ENCODE measurements at regions not wholly inside any gene's neighbourhood (a gene's known extent, or its start where the extent isn't known, plus 50 kb on each side); places are given as distances from the start of the nearest gene placed in this dataset.
A peak's percentile ranks its signal among the peaks of the same experiment; 100 is the strongest.
"Not testable (repeated sequence)": the region's sequence is repeated elsewhere in the genome, so short reads cannot be mapped to it uniquely, and the experiment has no call there.

DNA sequence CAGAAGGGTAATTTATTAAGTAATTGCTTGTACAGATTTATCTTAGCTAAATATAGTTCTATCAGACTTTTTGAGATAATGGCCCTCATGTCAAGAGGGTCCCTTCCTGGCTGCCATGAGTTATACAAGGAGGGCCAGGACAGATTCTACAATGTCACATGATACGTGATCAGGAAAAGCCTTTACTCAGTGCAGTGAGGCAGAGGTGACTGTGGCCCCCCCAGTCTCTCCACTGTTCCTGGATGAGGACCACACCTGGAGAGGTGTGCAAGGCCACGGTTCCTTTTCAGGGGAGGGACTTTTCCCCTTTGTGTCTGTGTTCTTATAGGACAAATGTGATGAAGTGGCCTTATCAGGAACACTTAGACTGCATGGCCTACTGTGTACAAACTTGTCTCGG, 54.3 kb upstream of the LRCH1 start:
- Histone ChIP-seq H3K4me3 (ENCODE audit: low read length) (no peak overlapping the region), H3K36me3 (ENCODE audit: control insufficient read depth, insufficient read depth, low read length, severe bottlenecking) (no peaks in the 10 kb centered on the region), H3K9me3 (ENCODE audit: control insufficient read depth, low read length) (peaks cover under 1% of the 10 kb centered on the region), H3K9ac (ENCODE audit: low read length) (no peak overlapping the region), H3K4me1 (ENCODE audit: control insufficient read depth, insufficient read depth, low read length) (no peaks in the 10 kb centered on the region), H3K27me3 (replicated peaks; ENCODE audit: control insufficient read depth, insufficient read depth, low read length) (no peaks in the 10 kb centered on the region)
- no peak for DNase-seq (ENCODE audit: low read depth)

DNA sequence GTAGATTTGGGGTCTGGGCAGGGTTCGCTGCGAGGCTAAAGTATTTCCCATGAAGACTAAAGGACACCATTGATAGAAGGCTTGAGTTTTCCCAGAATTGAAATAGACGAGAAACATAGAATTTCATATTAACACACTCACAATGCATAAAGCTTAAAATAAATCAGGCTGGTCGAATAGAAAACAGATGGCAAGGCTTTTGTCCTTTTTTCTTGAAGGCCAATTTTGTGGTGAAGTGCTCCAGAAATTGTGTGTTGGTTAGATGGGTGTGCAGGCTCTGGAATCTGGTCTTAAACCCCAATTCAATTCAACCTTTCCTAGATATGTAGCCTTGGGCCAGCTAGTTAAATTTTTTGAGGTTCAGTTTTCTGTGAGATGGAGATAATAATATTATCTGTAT, 56.9 kb upstream of the LRCH1 start:
- Histone ChIP-seq H3K4me3 (ENCODE audit: low read length) (peak overlapping the region; percentile 49), H3K36me3 (ENCODE audit: control insufficient read depth, insufficient read depth, low read length, severe bottlenecking) (no peaks in the 10 kb centered on the region), H3K4me1 (ENCODE audit: control insufficient read depth, insufficient read depth, low read length) (no peaks in the 10 kb centered on the region), H3K27me3 (replicated peaks; ENCODE audit: control insufficient read depth, insufficient read depth, low read length) (no peaks in the 10 kb centered on the region), H3K9ac (ENCODE audit: low read length) (no peak overlapping the region), H3K9me3 (ENCODE audit: control insufficient read depth, low read length) (no peaks in the 10 kb centered on the region)
- DNase-seq (ENCODE audit: low read depth) = no peak

DNA sequence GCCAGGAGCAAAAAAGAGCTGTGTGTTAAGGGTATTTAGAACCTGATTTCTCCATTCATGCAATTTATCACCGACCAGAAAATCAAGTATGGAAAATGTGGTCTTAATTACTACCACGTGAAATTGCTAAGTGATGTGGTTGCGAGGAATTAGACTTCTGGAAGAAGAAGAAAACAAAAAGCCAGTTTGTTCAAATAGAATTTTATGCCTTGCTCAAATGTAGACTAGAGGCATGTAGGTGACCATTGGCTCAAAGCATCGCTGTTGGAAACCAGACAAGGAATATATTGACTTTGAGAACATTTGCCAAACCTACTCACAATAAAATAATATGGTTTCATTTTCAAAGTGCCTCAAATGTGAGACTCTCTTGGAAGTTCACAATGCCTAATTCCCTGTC, 57.3 kb upstream of the LRCH1 start:
- Histone ChIP-seq H3K36me3 (ENCODE audit: control insufficient read depth, insufficient read depth, low read length, severe bottlenecking) (no peaks in the 10 kb centered on the region), H3K9me3 (ENCODE audit: control insufficient read depth, low read length) (no peaks in the 10 kb centered on the region), H3K4me3 (ENCODE audit: low read length) (peak overlapping the region; percentile 49), H3K27me3 (replicated peaks; ENCODE audit: control insufficient read depth, insufficient read depth, low read length) (no peaks in the 10 kb centered on the region), H3K4me1 (ENCODE audit: control insufficient read depth, insufficient read depth, low read length) (no peaks in the 10 kb centered on the region), H3K9ac (ENCODE audit: low read length) (no peak overlapping the region)
- peak; percentile 47 for DNase-seq (ENCODE audit: low read depth)

DNA sequence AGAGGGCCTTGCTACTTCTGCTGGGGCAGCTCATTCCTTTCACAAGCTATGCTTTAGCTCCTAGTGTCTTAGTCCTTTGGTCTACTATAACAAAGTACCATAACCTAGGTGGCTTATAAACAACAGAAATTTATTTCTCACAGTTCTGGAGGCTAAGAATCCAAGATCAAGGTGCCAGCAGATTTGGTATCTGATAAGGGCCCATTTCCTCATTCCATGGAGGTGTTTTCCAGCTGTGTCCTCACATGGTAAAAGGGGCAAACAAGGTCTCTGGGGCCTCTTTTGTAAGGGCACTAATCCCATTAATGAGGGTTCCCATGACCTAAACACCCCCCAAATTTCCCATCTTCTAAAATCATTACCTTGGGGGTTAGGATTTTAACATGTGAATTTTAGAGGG, 57.9 kb upstream of the LRCH1 start:
- Histone ChIP-seq H3K4me1 (ENCODE audit: control insufficient read depth, insufficient read depth, low read length) (peaks cover 6% of the 10 kb centered on the region), H3K27me3 (replicated peaks; ENCODE audit: control insufficient read depth, insufficient read depth, low read length) (no peaks in the 10 kb centered on the region), H3K9me3 (ENCODE audit: control insufficient read depth, low read length) (no peaks in the 10 kb centered on the region), H3K4me3 (ENCODE audit: low read length) (no peak overlapping the region), H3K36me3 (ENCODE audit: control insufficient read depth, insufficient read depth, low read length, severe bottlenecking) (no peaks in the 10 kb centered on the region), H3K9ac (ENCODE audit: low read length) (no peak overlapping the region)
- no peak for DNase-seq (ENCODE audit: low read depth)

DNA sequence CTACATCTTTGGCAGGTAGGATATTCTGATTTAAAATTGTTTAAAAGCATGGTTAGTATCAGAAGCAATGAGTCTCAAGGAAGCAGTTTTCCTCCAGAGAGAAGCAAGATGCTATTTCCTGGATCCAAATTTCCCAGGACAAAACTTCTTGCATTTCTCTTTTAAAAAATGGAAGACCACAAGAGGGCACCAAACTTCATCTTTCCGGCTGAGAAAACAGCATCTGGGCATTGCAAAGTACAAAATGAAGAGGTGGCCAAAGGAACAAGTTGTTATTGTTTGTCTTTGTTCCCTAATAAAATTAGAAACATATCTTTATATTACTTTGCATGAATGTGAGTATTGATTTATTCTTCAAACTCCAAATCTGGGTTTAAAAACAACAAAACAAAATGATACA, 60.0 kb upstream of the LRCH1 start:
- H3K9ac ChIP-seq (ENCODE audit: low read length) = no peak overlapping the region
- peaks cover 26% of the 10 kb centered on the region for H3K4me1 ChIP-seq (ENCODE audit: control insufficient read depth, insufficient read depth, low read length)
- H3K9me3 ChIP-seq (ENCODE audit: control insufficient read depth, low read length) = no peaks in the 10 kb centered on the region
- H3K27me3 ChIP-seq (replicated peaks; ENCODE audit: control insufficient read depth, insufficient read depth, low read length) = no peaks in the 10 kb centered on the region
- no peaks in the 10 kb centered on the region for H3K36me3 ChIP-seq (ENCODE audit: control insufficient read depth, insufficient read depth, low read length, severe bottlenecking)
- no peak overlapping the region for H3K4me3 ChIP-seq (ENCODE audit: low read length)
- DNase-seq (ENCODE audit: low read depth) = peak; percentile 86

DNA sequence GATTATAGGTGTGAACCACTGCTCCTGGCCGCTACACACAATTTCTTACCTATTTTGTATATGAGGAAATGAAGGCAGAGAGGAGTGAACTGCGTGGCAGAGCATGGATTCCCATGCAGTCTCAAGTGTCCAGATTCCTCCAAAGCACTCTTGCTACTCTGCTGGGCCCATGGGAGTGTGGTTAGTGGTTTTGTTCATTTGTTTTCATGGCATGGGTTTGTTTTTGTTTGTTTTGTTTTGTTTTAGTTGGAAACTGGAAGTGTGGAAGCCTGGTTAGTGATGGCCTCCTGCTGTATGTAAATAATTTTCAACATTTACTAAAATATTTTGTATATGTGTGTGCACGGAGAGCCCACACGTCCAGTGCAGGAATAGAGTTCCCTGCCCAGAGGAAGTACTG, 61.3 kb upstream of the LRCH1 start:
- H3K36me3 ChIP-seq (ENCODE audit: control insufficient read depth, insufficient read depth, low read length, severe bottlenecking) = no peaks in the 10 kb centered on the region
- no peak for DNase-seq (ENCODE audit: low read depth)
- H3K27me3 ChIP-seq (replicated peaks; ENCODE audit: control insufficient read depth, insufficient read depth, low read length) = no peaks in the 10 kb centered on the region
- peaks cover 26% of the 10 kb centered on the region for H3K4me1 ChIP-seq (ENCODE audit: control insufficient read depth, insufficient read depth, low read length)
- no peaks in the 10 kb centered on the region for H3K9me3 ChIP-seq (ENCODE audit: control insufficient read depth, low read length)
- H3K4me3 ChIP-seq (ENCODE audit: low read length) = no peak overlapping the region
- H3K9ac ChIP-seq (ENCODE audit: low read length) = no peak overlapping the region

DNA sequence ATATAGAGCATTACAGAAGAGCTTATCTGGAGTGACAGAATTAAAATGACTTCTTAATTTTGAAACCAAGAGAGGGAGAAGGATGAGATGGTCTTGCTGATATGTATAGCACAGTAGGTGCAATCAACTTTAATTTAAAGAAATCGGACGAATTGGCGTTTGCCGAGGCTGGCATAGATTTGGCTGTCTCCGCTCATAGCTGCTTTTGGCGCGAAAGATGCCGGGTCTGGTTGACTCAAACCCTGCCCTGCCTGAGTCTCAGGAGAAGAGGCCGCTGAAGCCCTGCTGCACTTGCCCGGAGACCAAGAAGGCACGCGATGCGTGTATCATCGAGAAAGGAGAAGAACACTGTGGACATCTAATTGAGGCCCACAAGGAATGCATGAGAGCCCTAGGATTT, 62.3 kb upstream of the LRCH1 start:
- Histone ChIP-seq H3K9ac (ENCODE audit: low read length) (peak overlapping the region; percentile 61), H3K4me1 (ENCODE audit: control insufficient read depth, insufficient read depth, low read length) (peaks cover 26% of the 10 kb centered on the region)
- H3K4me3 ChIP-seq (ENCODE audit: low read length); H3K36me3 ChIP-seq (ENCODE audit: control insufficient read depth, insufficient read depth, low read length, severe bottlenecking); DNase-seq (ENCODE audit: low read depth); H3K9me3 ChIP-seq (ENCODE audit: control insufficient read depth, low read length); H3K27me3 ChIP-seq (replicated peaks; ENCODE audit: control insufficient read depth, insufficient read depth, low read length): not testable (repeated sequence)

DNA sequence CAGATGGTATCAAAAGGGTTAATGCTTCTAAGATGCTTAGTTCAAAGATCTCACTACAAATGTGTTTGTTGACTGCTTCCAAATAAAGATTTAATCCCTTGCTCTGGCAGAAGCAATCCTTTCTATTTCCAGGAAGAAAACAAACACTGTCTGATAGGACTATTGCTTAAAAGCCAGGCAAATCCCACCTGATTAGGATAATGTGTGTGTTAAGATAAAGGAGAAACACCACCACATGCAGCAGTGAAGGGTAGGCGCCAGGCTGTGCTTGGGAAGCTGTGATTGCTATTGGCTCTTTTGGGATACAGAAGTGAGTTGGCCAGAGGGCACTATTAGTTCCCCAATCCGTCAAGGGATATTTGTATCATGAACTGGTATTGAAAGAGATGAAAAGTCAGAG, 62.8 kb upstream of the LRCH1 start:
- peaks cover 26% of the 10 kb centered on the region for H3K4me1 ChIP-seq (ENCODE audit: control insufficient read depth, insufficient read depth, low read length)
- no peaks in the 10 kb centered on the region for H3K36me3 ChIP-seq (ENCODE audit: control insufficient read depth, insufficient read depth, low read length, severe bottlenecking)
- no peak for DNase-seq (ENCODE audit: low read depth)
- peaks cover 7% of the 10 kb centered on the region for H3K9me3 ChIP-seq (ENCODE audit: control insufficient read depth, low read length)
- H3K9ac ChIP-seq (ENCODE audit: low read length) = peak overlapping the region; percentile 61
- H3K27me3 ChIP-seq (replicated peaks; ENCODE audit: control insufficient read depth, insufficient read depth, low read length) = no peaks in the 10 kb centered on the region
- H3K4me3 ChIP-seq (ENCODE audit: low read length) = peak overlapping the region; percentile 61

DNA sequence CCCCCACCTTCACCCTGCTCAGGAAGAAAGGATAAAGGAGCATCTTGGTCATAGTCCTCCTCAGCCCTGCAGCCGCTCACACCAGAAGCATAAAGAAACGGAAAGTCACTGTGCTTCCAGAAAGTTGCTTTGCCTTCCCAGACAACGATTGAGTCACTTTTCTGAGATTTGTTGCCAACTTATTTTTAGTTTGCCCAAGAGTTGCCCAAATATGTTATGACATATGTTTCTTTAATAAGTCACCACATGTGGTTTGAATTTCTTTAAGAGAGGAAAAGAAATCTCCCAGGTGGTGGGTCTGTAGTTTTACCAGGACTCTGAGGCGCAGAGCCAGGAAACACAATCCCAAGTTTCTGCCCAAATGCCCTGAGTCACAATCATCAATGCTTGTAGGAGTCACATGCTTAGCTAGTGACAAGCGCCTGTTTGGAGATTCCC, 63.4 kb upstream of the LRCH1 start:
- Histone ChIP-seq H3K9me3 (ENCODE audit: control insufficient read depth, low read length) (peaks cover 12% of the 10 kb centered on the region), H3K9ac (ENCODE audit: low read length) (peak overlapping the region; percentile 61), H3K4me3 (ENCODE audit: low read length) (peak overlapping the region; percentile 61), H3K36me3 (ENCODE audit: control insufficient read depth, insufficient read depth, low read length, severe bottlenecking) (no peaks in the 10 kb centered on the region), H3K4me1 (ENCODE audit: control insufficient read depth, insufficient read depth, low read length) (peaks cover 26% of the 10 kb centered on the region), H3K27me3 (replicated peaks; ENCODE audit: control insufficient read depth, insufficient read depth, low read length) (no peaks in the 10 kb centered on the region)
- DNase-seq (ENCODE audit: low read depth) = peak; percentile 96

DNA sequence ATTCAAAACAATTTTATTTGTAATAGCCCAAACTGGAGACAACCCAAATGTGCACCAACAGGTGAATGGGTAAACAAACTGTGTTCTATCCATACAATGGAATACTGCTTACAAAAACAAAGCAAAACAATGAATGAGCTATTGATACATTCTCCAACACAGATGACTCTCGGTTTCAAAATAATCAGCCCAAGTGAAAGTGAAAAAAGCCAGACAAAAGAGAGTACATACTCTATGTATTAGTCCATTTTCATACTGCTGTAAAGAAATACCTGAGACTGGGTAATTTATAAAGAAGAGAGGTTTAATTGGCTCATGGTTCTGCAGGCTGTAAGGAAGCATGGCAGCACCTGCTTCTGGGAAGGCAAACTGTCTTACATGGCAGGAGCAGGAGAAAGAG, 65.2 kb upstream of the LRCH1 start:
- no peak overlapping the region for H3K4me3 ChIP-seq (ENCODE audit: low read length)
- no peak overlapping the region for H3K9ac ChIP-seq (ENCODE audit: low read length)
- DNase-seq (ENCODE audit: low read depth) = no peak
- no peaks in the 10 kb centered on the region for H3K36me3 ChIP-seq (ENCODE audit: control insufficient read depth, insufficient read depth, low read length, severe bottlenecking)
- peaks cover 28% of the 10 kb centered on the region for H3K9me3 ChIP-seq (ENCODE audit: control insufficient read depth, low read length)
- H3K27me3 ChIP-seq (replicated peaks; ENCODE audit: control insufficient read depth, insufficient read depth, low read length) = no peaks in the 10 kb centered on the region
- H3K4me1 ChIP-seq (ENCODE audit: control insufficient read depth, insufficient read depth, low read length) = peaks cover 26% of the 10 kb centered on the region

DNA sequence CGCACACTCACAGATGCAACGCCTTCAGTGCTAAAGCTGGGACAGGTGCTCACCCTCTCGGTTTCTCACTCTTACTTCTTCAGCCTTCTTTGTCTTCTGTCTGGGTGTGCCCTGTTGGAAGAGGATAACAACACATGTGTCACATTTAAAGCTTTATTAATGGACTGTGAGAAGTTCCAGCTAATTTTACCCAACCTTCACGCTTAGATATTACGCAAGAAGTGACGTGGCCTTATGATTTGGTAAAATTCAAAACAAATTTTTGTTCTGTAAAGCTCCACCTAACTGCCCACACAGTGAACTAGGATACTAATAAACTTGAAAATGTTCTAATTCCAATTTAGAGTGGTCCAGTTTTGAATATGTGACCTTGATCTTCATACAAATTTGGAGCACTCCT, 66.7 kb upstream of the LRCH1 start:
- no peak overlapping the region for H3K9ac ChIP-seq (ENCODE audit: low read length)
- no peaks in the 10 kb centered on the region for H3K27me3 ChIP-seq (replicated peaks; ENCODE audit: control insufficient read depth, insufficient read depth, low read length)
- H3K4me3 ChIP-seq (ENCODE audit: low read length) = no peak overlapping the region
- peaks cover 26% of the 10 kb centered on the region for H3K4me1 ChIP-seq (ENCODE audit: control insufficient read depth, insufficient read depth, low read length)
- H3K9me3 ChIP-seq (ENCODE audit: control insufficient read depth, low read length) = peaks cover 32% of the 10 kb centered on the region
- H3K36me3 ChIP-seq (ENCODE audit: control insufficient read depth, insufficient read depth, low read length, severe bottlenecking) = no peaks in the 10 kb centered on the region
- no peak for DNase-seq (ENCODE audit: low read depth)

DNA sequence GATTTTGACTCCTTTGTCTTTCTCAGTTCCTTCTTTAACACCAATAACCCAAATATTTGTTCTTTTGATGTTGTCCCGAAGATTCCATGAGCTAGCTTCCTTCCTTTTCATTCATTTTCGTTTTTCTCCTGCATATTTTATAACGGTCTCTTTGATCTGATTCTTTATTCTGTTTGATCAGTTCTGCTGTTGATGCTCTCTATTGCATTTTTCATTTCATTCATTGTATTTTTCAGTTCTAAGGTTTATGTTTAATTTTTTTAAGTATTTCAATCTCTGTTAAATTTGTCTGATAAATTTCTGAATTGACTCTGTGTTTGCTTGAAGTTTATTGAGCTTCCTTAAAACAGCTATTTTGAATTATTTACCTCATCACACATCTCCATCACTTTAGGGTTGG, 68.4 kb upstream of the LRCH1 start:
- no peak overlapping the region for H3K9ac ChIP-seq (ENCODE audit: low read length)
- H3K27me3 ChIP-seq (replicated peaks; ENCODE audit: control insufficient read depth, insufficient read depth, low read length) = no peaks in the 10 kb centered on the region
- H3K4me3 ChIP-seq (ENCODE audit: low read length) = no peak overlapping the region
- H3K9me3 ChIP-seq (ENCODE audit: control insufficient read depth, low read length) = peaks cover 32% of the 10 kb centered on the region
- DNase-seq (ENCODE audit: low read depth) = peak; percentile 11
- peaks cover 15% of the 10 kb centered on the region for H3K4me1 ChIP-seq (ENCODE audit: control insufficient read depth, insufficient read depth, low read length)
- H3K36me3 ChIP-seq (ENCODE audit: control insufficient read depth, insufficient read depth, low read length, severe bottlenecking) = no peaks in the 10 kb centered on the region
